GM12878 (cell line): ENCODE measurements at regions not wholly inside any gene's neighbourhood (a gene's known extent, or its start where the extent isn't known, plus 50 kb on each side); places are given as distances from the start of the nearest gene placed in this dataset.

ENCODE experiments used
- ATAC-seq: fragments of 200-7000 bp; cut with Tn5 transposase; 3 replicates; pipeline ENCODE4 v1.9.1; 2020; ENCODE audit warnings: mild to moderate bottlenecking, moderate library complexity
- BruUV-seq: library from RNA; stranded (reverse); fragments of 400-500 nt; replicated peaks from 2 replicates; lab custom pipeline; 2021; lab: Mats Ljungman, UMichigan
- CTCF ChIA-PET: fragments of 300-600 bp; sonication (Branson Sonifier 250); formaldehyde crosslinking; extraction: SDS; loops from one replicate; lab custom pipeline; 2021; ENCODE audit warnings: inconsistent platforms; lab: Yijun Ruan, JAX
- POLR2A ChIA-PET: fragments of 350-600 bp; formaldehyde crosslinking; extraction: SDS; loops from one replicate; lab custom pipeline; 2021; ENCODE audit warnings: inconsistent platforms; lab: Charles Lee
- RAD21 ChIA-PET: fragments of 300-600 bp; sonication (Branson Sonifier 250); formaldehyde crosslinking; loops from one replicate; lab custom pipeline; 2023; ENCODE audit warnings: antibody characterized with exemption; ENCODE audit not compliant: unreplicated experiment; lab: Charles Lee
- SMC1A ChIA-PET: fragments of 300-600 bp; sonication (Branson Sonifier 250); formaldehyde crosslinking; loops from one replicate; lab custom pipeline; 2023; ENCODE audit not compliant: unreplicated experiment, uncharacterized antibody; lab: Charles Lee
- DNase-seq: peaks from one replicate; pipeline ENCODE4 v3.0.0-alpha.2; 2011; ENCODE audit warnings: low read depth, low spot score
- FAIRE-seq: peaks from 3 replicates; lab custom pipeline; 2011; peaks lifted over from hg19 to GRCh38; lab: Jason Lieb, UNC
- H2AFZ ChIP-seq: 2 replicates; pipeline ENCODE4 v1.6.0; 2011; ENCODE audit warnings: low read depth, low read length, control low read depth; ENCODE audit not compliant: control insufficient read depth
- H3K27ac ChIP-seq: 2 replicates; pipeline ENCODE4 v1.5.1; 2011; ENCODE audit warnings: control low read depth; ENCODE audit not compliant: control insufficient read depth, insufficient read depth
- H3K27me3 ChIP-seq, 2 experiments: replicated peaks in 1 of 2; 2 replicates each; pipeline versions ENCODE4 v1.6.0 to v1.6.1; 2011; ENCODE audit warnings: low read length in 1 of 2; ENCODE audit not compliant: control insufficient read depth in 2 of 2, insufficient read depth in 2 of 2
- H3K36me3 ChIP-seq, 2 experiments: 2 replicates each; pipeline ENCODE4 v1.5.1; 2011; ENCODE audit warnings: low read length in 1 of 2; ENCODE audit not compliant: control insufficient read depth in 2 of 2, insufficient read depth in 2 of 2
- H3K4me1 ChIP-seq: 2 replicates; pipeline ENCODE4 v1.6.1; 2011; ENCODE audit warnings: mild to moderate bottlenecking, low read length, moderate library complexity, mixed read lengths; ENCODE audit not compliant: control insufficient read depth, insufficient read depth
- H3K4me2 ChIP-seq: 2 replicates; pipeline ENCODE4 v1.6.0; 2011; ENCODE audit warnings: control low read depth; ENCODE audit not compliant: control insufficient read depth, insufficient read depth
- H3K4me3 ChIP-seq: fragments of 200-600 bp; sonication (generic); 2 replicates; pipeline ENCODE4 v1.5.1; 2016
- H3K79me2 ChIP-seq: 2 replicates; pipeline ENCODE4 v1.6.0; 2011; ENCODE audit warnings: low read length; ENCODE audit not compliant: control insufficient read depth, insufficient read depth
- H3K9ac ChIP-seq: 2 replicates; pipeline ENCODE4 v1.8.0; 2011; ENCODE audit warnings: low read length, control low read depth, mixed read lengths; ENCODE audit not compliant: control insufficient read depth, insufficient read depth
- H3K9me3 ChIP-seq: replicated peaks from 3 replicates; pipeline ENCODE4 v1.5.1; 2011; ENCODE audit warnings: mild to moderate bottlenecking, low read length; ENCODE audit not compliant: control insufficient read depth, insufficient read depth
- H4K20me1 ChIP-seq: 2 replicates; pipeline ENCODE4 v1.6.0; 2011; ENCODE audit not compliant: control insufficient read depth, insufficient read depth
- BRCA1 ChIP-seq: IDR thresholded peaks from 2 replicates; pipeline ENCODE4 v1.6.1; 2011; ENCODE audit warnings: low read depth, low read length, improper control_type of control experiment
- CHD2 ChIP-seq: IDR thresholded peaks from 2 replicates; pipeline ENCODE4 v1.6.1; 2011; ENCODE audit warnings: low read depth, low read length, improper control_type of control experiment, borderline replicate concordance
- CREM ChIP-seq: IDR thresholded peaks from 2 replicates; pipeline ENCODE4 v1.6.1; 2014; ENCODE audit warnings: antibody characterized with exemption, low read depth
- HDAC6 ChIP-seq: fragments of 200-600 bp; sonication (generic); IDR thresholded peaks from one replicate; pipeline ENCODE4 v1.8.0; 2017; ENCODE audit warnings: antibody characterized with exemption; ENCODE audit not compliant: unreplicated experiment
- HDGF ChIP-seq: fragments of 450-650 bp; IDR thresholded peaks from 2 replicates; pipeline ENCODE4 v1.6.1; 2016; ENCODE audit warnings: antibody characterized with exemption
- MLLT1 ChIP-seq: fragments of 450-650 bp; IDR thresholded peaks from 2 replicates; pipeline ENCODE4 v1.6.1; 2016; ENCODE audit warnings: mild to moderate bottlenecking
- PBX3 ChIP-seq: IDR thresholded peaks from 2 replicates; pipeline ENCODE4 v1.6.1; 2011; ENCODE audit warnings: mild to moderate bottlenecking, low read depth, low read length, moderate library complexity; ENCODE audit not compliant: insufficient replicate concordance
- RUNX3 ChIP-seq: IDR thresholded peaks from 2 replicates; pipeline ENCODE4 v1.6.1; 2012; ENCODE audit warnings: low read length, inconsistent platforms
- SIN3A ChIP-seq: IDR thresholded peaks from 2 replicates; pipeline ENCODE4 v1.6.1; 2012; ENCODE audit warnings: low read depth, low read length, improper control_type of control experiment
- SPI1 ChIP-seq: IDR thresholded peaks from 2 replicates; pipeline ENCODE4 v1.6.1; 2011; ENCODE audit warnings: low read depth, mild to moderate bottlenecking, low read length, moderate library complexity, borderline replicate concordance; ENCODE audit not compliant: insufficient read depth
- TBL1XR1 ChIP-seq: IDR thresholded peaks from 2 replicates; pipeline ENCODE4 v1.6.1; 2012; ENCODE audit warnings: low read depth, low read length, improper control_type of control experiment
- ZNF217 ChIP-seq: fragments of 450-650 bp; IDR thresholded peaks from 2 replicates; pipeline ENCODE4 v1.6.1; 2017; ENCODE audit warnings: antibody characterized with exemption, mild to moderate bottlenecking
- ZNF622 ChIP-seq: fragments of 450-650 bp; IDR thresholded peaks from 2 replicates; pipeline ENCODE4 v1.6.1; 2017; ENCODE audit warnings: mild to moderate bottlenecking, inconsistent platforms
- WGBS: methylation state at CpG from one replicate; pipeline ENCODE4 v1.1.6; 2016; ENCODE audit warnings: low lambda C conversion rate; ENCODE audit not compliant: insufficient replicate concordance, insufficient coverage; ENCODE audit errors: missing lambda C conversion rate; 5-methylcytosine and 5-hydroxymethylcytosine counted together
- in situ Hi-C: fragments of 300-500 bp; cut with MboI; formaldehyde crosslinking; loops from 9 replicates; pipeline ENCODE4 v1.14.3; 2018; ENCODE audit warnings: mixed read lengths
- intact Hi-C: fragments of 100-400 bp; cut with micrococcal nuclease; formaldehyde crosslinking; loops from one replicate; pipeline ENCODE4 v1.14.2; 2022; ENCODE audit not compliant: unreplicated experiment

GRCh38 chr17:63289931-63290330, 156.2 kb downstream of the CYB561 start (continued):
- TF ChIP-seq ZNF217 = no peak
- no peak for TF ChIP-seq SIN3A

GRCh38 chr17:63290351-63290750, 155.8 kb downstream of the CYB561 start:
- CTCF ChIA-PET = no interaction called here
- SMC1A ChIA-PET = interaction anchor here (0.5 kb wide), 1 partner anchor 1752 kb away, joined by 3 read pairs; no protein-coding TSS in a partner anchor
- no TSS peak for BruUV-seq

More at GRCh38 chr17:63290351-63290750, 155.8 kb downstream of the CYB561 start:
- Histone ChIP-seq H2AFZ (no peak overlapping the region), H3K36me3 (no peaks in the 10 kb centered on the region), H3K4me2 (no peak overlapping the region), H3K9me3 (no peaks in the 10 kb centered on the region; the same call in 2 of the 3 replicates), H4K20me1 (no peaks in the 10 kb centered on the region), H3K4me3 (no peak overlapping the region), H3K4me1 (no peaks in the 10 kb centered on the region), H3K27ac (no peak overlapping the region), H3K9ac (no peak overlapping the region), H3K79me2 (no peaks in the 10 kb centered on the region), H3K27me3 (no peaks in the 10 kb centered on the region)
- WGBS = 87% methylated on average over 1 of the region's 1 CpG
- in situ Hi-C loops (no loop called here), intact Hi-C loops (no loop called here)
- POLR2A ChIA-PET = no interaction called here
- TF ChIP-seq CHD2 (no peak), PBX3 (no peak), HDGF (no peak), CREM (no peak), BRCA1 (no peak), HDAC6 (no peak), RUNX3 (no peak), SPI1 (no peak), TBL1XR1 (no peak), ZNF622 (no peak), MLLT1 (no peak)
- ATAC-seq = no peak
- RAD21 ChIA-PET = no interaction called here
- FAIRE-seq = no peak
- no peak for DNase-seq
